ENCODE measurements at regions not wholly inside any gene's neighbourhood (a gene's known extent, or its start where the extent isn't known, plus 50 kb on each side); places are given as distances from the start of the nearest gene placed in this dataset.
"Not testable (repeated sequence)": the region's sequence is repeated elsewhere in the genome, so short reads cannot be mapped to it uniquely, and the experiment has no call there.

GRCh38 chr3:16012086-16012485, 162.4 kb upstream of the GALNT15 start:
- Mint-ChIP-seq H3K4me1 (ENCODE audit: low read depth) (no peaks in the 10 kb centered on the region), H3K27ac (no peak overlapping the region), H3K9me3 (peaks cover 8% of the 10 kb centered on the region), H3K36me3 (ENCODE audit: low read depth) (no peaks in the 10 kb centered on the region), H3K27me3 (no peaks in the 10 kb centered on the region), H3K4me3 (no peak overlapping the region)
- intact Hi-C loops (cut with micrococcal nuclease), result no loop called here

GRCh38 chr3:16013568-16013967, 160.9 kb upstream of the GALNT15 start:
- Mint-ChIP-seq H3K27me3 (no peaks in the 10 kb centered on the region), H3K4me1 (ENCODE audit: low read depth) (no peaks in the 10 kb centered on the region), H3K9me3 (no peaks in the 10 kb centered on the region), H3K27ac (no peak overlapping the region), H3K36me3 (ENCODE audit: low read depth) (no peaks in the 10 kb centered on the region), H3K4me3 (no peak overlapping the region)
- intact Hi-C loops (cut with micrococcal nuclease), result no loop called here

- H3K36me3 Mint-ChIP-seq (ENCODE audit: low read depth); intact Hi-C loops (cut with micrococcal nuclease); H3K4me1 Mint-ChIP-seq (ENCODE audit: low read depth); H3K4me3 Mint-ChIP-seq; H3K27ac Mint-ChIP-seq; H3K27me3 Mint-ChIP-seq; H3K9me3 Mint-ChIP-seq: not testable (repeated sequence)
Measured at GRCh38 chr3:16021801-16022200, 152.7 kb upstream of the GALNT15 start.

- H3K9me3 Mint-ChIP-seq; H3K27ac Mint-ChIP-seq; H3K4me3 Mint-ChIP-seq; intact Hi-C loops (cut with micrococcal nuclease); H3K36me3 Mint-ChIP-seq (ENCODE audit: low read depth); H3K4me1 Mint-ChIP-seq (ENCODE audit: low read depth); H3K27me3 Mint-ChIP-seq: not testable (repeated sequence)
Measured at GRCh38 chr3:16023881-16024280, 150.6 kb upstream of the GALNT15 start.

- Mint-ChIP-seq H3K27ac (no peak overlapping the region), H3K4me1 (ENCODE audit: low read depth) (no peaks in the 10 kb centered on the region), H3K36me3 (ENCODE audit: low read depth) (no peaks in the 10 kb centered on the region), H3K9me3 (no peaks in the 10 kb centered on the region), H3K27me3 (no peaks in the 10 kb centered on the region), H3K4me3 (no peak overlapping the region)
- intact Hi-C loops (cut with micrococcal nuclease), result no loop called here
Measured at GRCh38 chr3:16024548-16024947, 149.9 kb upstream of the GALNT15 start.

- intact Hi-C loops (cut with micrococcal nuclease), result no loop called here
- Mint-ChIP-seq H3K27ac (no peak overlapping the region), H3K4me3 (no peak overlapping the region), H3K27me3 (no peaks in the 10 kb centered on the region), H3K36me3 (ENCODE audit: low read depth) (no peaks in the 10 kb centered on the region), H3K4me1 (ENCODE audit: low read depth) (no peaks in the 10 kb centered on the region), H3K9me3 (no peaks in the 10 kb centered on the region)
Measured at GRCh38 chr3:16026753-16027152, 147.7 kb upstream of the GALNT15 start.

GRCh38 chr3:16028604-16029003, 145.9 kb upstream of the GALNT15 start:
- Mint-ChIP-seq H3K27me3 (no peaks in the 10 kb centered on the region), H3K36me3 (ENCODE audit: low read depth) (no peaks in the 10 kb centered on the region), H3K4me1 (ENCODE audit: low read depth) (no peaks in the 10 kb centered on the region), H3K9me3 (no peaks in the 10 kb centered on the region), H3K4me3 (no peak overlapping the region), H3K27ac (no peak overlapping the region)
- intact Hi-C loops (cut with micrococcal nuclease), result no loop called here

GRCh38 chr3:16030342-16030741, 144.1 kb upstream of the GALNT15 start:
- no peaks in the 10 kb centered on the region for H3K27me3 Mint-ChIP-seq
- H3K4me3 Mint-ChIP-seq, result no peak overlapping the region
- H3K36me3 Mint-ChIP-seq (ENCODE audit: low read depth), result no peaks in the 10 kb centered on the region
- no peaks in the 10 kb centered on the region for H3K4me1 Mint-ChIP-seq (ENCODE audit: low read depth)
- intact Hi-C loops (cut with micrococcal nuclease), result no loop called here
- H3K27ac Mint-ChIP-seq, result no peak overlapping the region
- no peaks in the 10 kb centered on the region for H3K9me3 Mint-ChIP-seq

GRCh38 chr3:16031434-16031833, 143.0 kb upstream of the GALNT15 start:
- Mint-ChIP-seq H3K27ac (no peak overlapping the region), H3K9me3 (no peaks in the 10 kb centered on the region), H3K36me3 (ENCODE audit: low read depth) (no peaks in the 10 kb centered on the region), H3K4me3 (no peak overlapping the region), H3K27me3 (no peaks in the 10 kb centered on the region), H3K4me1 (ENCODE audit: low read depth) (no peaks in the 10 kb centered on the region)
- intact Hi-C loops (cut with micrococcal nuclease), result no loop called here

- Mint-ChIP-seq H3K36me3 (ENCODE audit: low read depth) (no peaks in the 10 kb centered on the region), H3K4me1 (ENCODE audit: low read depth) (no peaks in the 10 kb centered on the region), H3K9me3 (no peaks in the 10 kb centered on the region), H3K27ac (no peak overlapping the region), H3K27me3 (no peaks in the 10 kb centered on the region), H3K4me3 (no peak overlapping the region)
- intact Hi-C loops (cut with micrococcal nuclease), result no loop called here
Measured at GRCh38 chr3:16033889-16034687, 140.4 kb upstream of the GALNT15 start.

- no peaks in the 10 kb centered on the region for H3K27me3 Mint-ChIP-seq
Measured at GRCh38 chr3:16040991-16041390, 133.5 kb upstream of the GALNT15 start.

GRCh38 chr3:16048435-16049318, 125.8 kb upstream of the GALNT15 start:
- no peaks in the 10 kb centered on the region for H3K36me3 Mint-ChIP-seq (ENCODE audit: low read depth)
- intact Hi-C loops (cut with micrococcal nuclease), result loop anchor here (1.0 to 5.0 kb wide), 3 partner anchors 130 to 504 kb away; no protein-coding TSS in a partner anchor
- H3K4me1 Mint-ChIP-seq (ENCODE audit: low read depth), result peaks cover 13% of the 10 kb centered on the region
- H3K9me3 Mint-ChIP-seq, result no peaks in the 10 kb centered on the region
- H3K27me3 Mint-ChIP-seq, result no peaks in the 10 kb centered on the region
- no peak overlapping the region for H3K4me3 Mint-ChIP-seq
- no peak overlapping the region for H3K27ac Mint-ChIP-seq

More at GRCh38 chr3:16040991-16041390, 133.5 kb upstream of the GALNT15 start:
- Mint-ChIP-seq H3K27ac (no peak overlapping the region), H3K9me3 (no peaks in the 10 kb centered on the region), H3K4me3 (no peak overlapping the region), H3K4me1 (ENCODE audit: low read depth) (no peaks in the 10 kb centered on the region), H3K36me3 (ENCODE audit: low read depth) (no peaks in the 10 kb centered on the region)
- intact Hi-C loops (cut with micrococcal nuclease), result no loop called here

- Mint-ChIP-seq H3K27ac (no peak overlapping the region), H3K4me1 (ENCODE audit: low read depth) (peaks cover 13% of the 10 kb centered on the region), H3K4me3 (no peak overlapping the region), H3K9me3 (no peaks in the 10 kb centered on the region), H3K27me3 (no peaks in the 10 kb centered on the region), H3K36me3 (ENCODE audit: low read depth) (no peaks in the 10 kb centered on the region)
- intact Hi-C loops (cut with micrococcal nuclease), result no loop called here
Measured at GRCh38 chr3:16050641-16051467, 123.6 kb upstream of the GALNT15 start.

GRCh38 chr3:16051691-16052090, 122.8 kb upstream of the GALNT15 start:
- Mint-ChIP-seq H3K27me3 (no peaks in the 10 kb centered on the region), H3K4me1 (ENCODE audit: low read depth) (peaks cover 13% of the 10 kb centered on the region), H3K9me3 (no peaks in the 10 kb centered on the region), H3K4me3 (no peak overlapping the region), H3K27ac (no peak overlapping the region), H3K36me3 (ENCODE audit: low read depth) (no peaks in the 10 kb centered on the region)
- intact Hi-C loops (cut with micrococcal nuclease), result no loop called here
